ENCODE measurements at regions not wholly inside any gene's neighbourhood (a gene's known extent, or its start where the extent isn't known, plus 50 kb on each side); places are given as distances from the start of the nearest gene placed in this dataset.

DNA sequence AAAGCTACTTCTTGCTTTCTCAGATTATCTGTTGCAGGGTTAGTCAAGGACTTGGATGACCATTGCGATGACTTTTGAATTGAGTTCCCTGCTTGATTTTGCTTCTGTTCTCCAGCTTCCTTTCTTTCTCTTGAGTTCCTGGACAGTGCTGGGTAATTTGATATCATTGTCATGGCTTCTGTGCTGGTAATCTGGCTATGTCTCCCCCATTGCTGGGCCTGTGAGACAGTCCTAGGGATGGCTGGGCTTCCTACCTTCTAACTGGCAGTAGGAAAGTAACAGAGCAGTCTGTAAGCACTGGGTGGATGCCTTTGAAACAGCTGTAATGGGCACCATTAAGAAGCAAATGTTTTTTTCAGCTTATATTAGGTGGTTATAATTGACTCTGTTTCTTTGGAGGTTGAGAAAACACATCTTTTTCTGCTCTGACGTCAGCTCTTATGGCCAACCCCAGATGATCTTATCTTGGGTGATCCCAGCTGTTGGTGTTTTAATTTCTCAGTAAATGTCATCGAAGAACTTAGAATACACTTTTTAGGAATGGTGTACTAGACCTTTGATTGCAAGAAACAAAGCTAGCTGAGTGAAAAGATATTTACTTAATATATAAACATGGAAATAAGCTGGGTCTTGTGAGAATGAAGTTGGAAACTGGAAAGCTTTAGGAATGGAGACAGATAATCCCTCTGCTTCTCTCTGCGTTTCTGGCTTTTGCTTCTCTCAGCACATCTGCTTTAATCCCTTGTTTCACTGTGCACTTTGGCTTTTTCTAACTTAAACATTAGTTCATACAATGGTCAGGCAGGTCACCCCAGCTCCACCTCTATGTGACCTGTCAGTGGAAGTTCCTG, 195.0 kb upstream of the MAN1A1 start:
- in situ Hi-C loops (cut with MboI; ENCODE audit: low sequenced_read_pairs): no loop called here
- H3K4ac ChIP-seq (ENCODE audit: low read depth, low read length): no peak overlapping the region
- H3K4me2 ChIP-seq (ENCODE audit: low read depth, low read length): no peak overlapping the region; the same call in 1 of the 2 replicates
- H2AFZ ChIP-seq (replicated peaks; ENCODE audit: low read length, poor library complexity): no peak overlapping the region
- peaks cover 14% of the 10 kb centered on the region for H3K4me1 ChIP-seq (ENCODE audit: control insufficient read depth, insufficient read depth, low read length)
- H2BK5ac ChIP-seq (ENCODE audit: low read depth, low read length, poor library complexity, severe bottlenecking): no peak overlapping the region
- H2BK15ac ChIP-seq (ENCODE audit: low read depth, low read length): no peak overlapping the region; the same call in 2 of the 3 replicates
- no peak overlapping the region for H3K4me3 ChIP-seq (ENCODE audit: insufficient read depth, low read depth, low read length)
- no peak overlapping the region for H4K5ac ChIP-seq (ENCODE audit: low read depth, low read length)
- H3K27ac ChIP-seq (ENCODE audit: insufficient read depth, low read length): peak overlapping the region; percentile 10; the same call in 1 of the 2 replicates
- H2BK20ac ChIP-seq (ENCODE audit: low read depth, low read length): peak overlapping the region; percentile 45; the same call in 1 of the 2 replicates
- TF ChIP-seq RAD21 (IDR thresholded peaks at IDR 0.05; ENCODE audit: low read length): no peak
- no peak for TF ChIP-seq MAFK (IDR thresholded peaks at IDR 0.05; ENCODE audit: low read depth, low read length)
- TF ChIP-seq, protein P1, sequence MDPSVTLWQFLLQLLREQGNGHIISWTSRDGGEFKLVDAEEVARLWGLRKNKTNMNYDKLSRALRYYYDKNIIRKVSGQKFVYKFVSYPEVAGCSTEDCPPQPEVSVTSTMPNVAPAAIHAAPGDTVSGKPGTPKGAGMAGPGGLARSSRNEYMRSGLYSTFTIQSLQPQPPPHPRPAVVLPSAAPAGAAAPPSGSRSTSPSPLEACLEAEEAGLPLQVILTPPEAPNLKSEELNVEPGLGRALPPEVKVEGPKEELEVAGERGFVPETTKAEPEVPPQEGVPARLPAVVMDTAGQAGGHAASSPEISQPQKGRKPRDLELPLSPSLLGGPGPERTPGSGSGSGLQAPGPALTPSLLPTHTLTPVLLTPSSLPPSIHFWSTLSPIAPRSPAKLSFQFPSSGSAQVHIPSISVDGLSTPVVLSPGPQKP (IDR thresholded peaks at IDR 0.05; ENCODE audit: borderline replicate concordance, low read depth, low read length): no peak
- TF ChIP-seq NFE2L2 (IDR thresholded peaks at IDR 0.05; ENCODE audit: low read depth, low read length): no peak
- no peak for TF ChIP-seq CEBPB (IDR thresholded peaks at IDR 0.05; ENCODE audit: low read depth, low read length)
- TF ChIP-seq BHLHE40 (IDR thresholded peaks at IDR 0.05; ENCODE audit: low read depth, low read length): no peak
- TF ChIP-seq, protein P2, sequence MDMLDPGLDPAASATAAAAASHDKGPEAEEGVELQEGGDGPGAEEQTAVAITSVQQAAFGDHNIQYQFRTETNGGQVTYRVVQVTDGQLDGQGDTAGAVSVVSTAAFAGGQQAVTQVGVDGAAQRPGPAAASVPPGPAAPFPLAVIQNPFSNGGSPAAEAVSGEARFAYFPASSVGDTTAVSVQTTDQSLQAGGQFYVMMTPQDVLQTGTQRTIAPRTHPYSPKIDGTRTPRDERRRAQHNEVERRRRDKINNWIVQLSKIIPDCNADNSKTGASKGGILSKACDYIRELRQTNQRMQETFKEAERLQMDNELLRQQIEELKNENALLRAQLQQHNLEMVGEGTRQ (IDR thresholded peaks at IDR 0.05; ENCODE audit: low read depth, low read length): no peak
- no peak for TF ChIP-seq CHD1 (IDR thresholded peaks at IDR 0.05; ENCODE audit: low read depth, low read length)
- TF ChIP-seq FOS (IDR thresholded peaks at IDR 0.05; ENCODE audit: low read depth, low read length): no peak
- TF ChIP-seq RFX5 (IDR thresholded peaks at IDR 0.05; ENCODE audit: low read depth, low read length): no peak
- no peak for TF ChIP-seq RCOR1 (IDR thresholded peaks at IDR 0.05; ENCODE audit: insufficient replicate concordance, low read length)
- TF ChIP-seq SMC3 (IDR thresholded peaks at IDR 0.05; ENCODE audit: low read depth, low read length): no peak
- no peak overlapping the region for H3K56ac ChIP-seq (ENCODE audit: extremely low read depth, insufficient read depth, low read length)
- no peak overlapping the region for H3K9ac ChIP-seq (ENCODE audit: low read depth, low read length)
- peaks cover 8% of the 10 kb centered on the region; the same call in 1 of the 2 replicates for H3K9me1 ChIP-seq (ENCODE audit: insufficient read depth, low read length)
- POLR2A ChIA-PET (ENCODE audit: unreplicated experiment): no interaction called here
- H4K20me1 ChIP-seq (ENCODE audit: insufficient read depth, low read length): no peaks in the 10 kb centered on the region
- H3K23ac ChIP-seq (ENCODE audit: low read depth, low read length): no peak overlapping the region
- H3K36me3 ChIP-seq (ENCODE audit: control insufficient read depth, insufficient read depth, low read length): no peaks in the 10 kb centered on the region
- H2AK5ac ChIP-seq (ENCODE audit: low read depth, low read length): peak overlapping the region; percentile 8; the same call in 1 of the 2 replicates
- H3K14ac ChIP-seq (replicated peaks; ENCODE audit: low read depth, low read length): 0 out of 2 replicates have a peak overlapping the region, but pooled peaks have one; percentile 9
- H3K9me3 ChIP-seq (ENCODE audit: control insufficient read depth, insufficient read depth, low read length): no peaks in the 10 kb centered on the region
- no peak for ATAC-seq (ENCODE audit: low read depth)
- no peak overlapping the region for H2AK9ac ChIP-seq (replicated peaks; ENCODE audit: low read depth, low read length, poor library complexity)
- intact Hi-C loops (cut with micrococcal nuclease): loop anchor here (5.0 kb wide), 2 partner anchors 83 to 192 kb away; no protein-coding TSS in a partner anchor
- no peaks in the 10 kb centered on the region for H3K27me3 ChIP-seq (ENCODE audit: control insufficient read depth, insufficient read depth, low read length)
- no TSS peak for BruUV-seq (replicated peaks)
- DNase-seq: peak; percentile 44
- H4K91ac ChIP-seq (ENCODE audit: insufficient read depth, low read depth, low read length): no peak overlapping the region
- H2BK120ac ChIP-seq (ENCODE audit: low read depth, low read length): peak overlapping the region; percentile 21; the same call in 1 of the 2 replicates
- CTCF ChIA-PET: interaction anchor here (1.1 kb wide), 1 partner anchor 396 kb away, joined by 6 read pairs; no protein-coding TSS in a partner anchor
- no CpG with 5 or more reads among the region's 4 CpGs for WGBS, 2 experiments (ENCODE audit: extremely low coverage in 2 of 2, insufficient read length in 1 of 2)
- H4K8ac ChIP-seq (ENCODE audit: low read depth in 2 of 2, low read length in 2 of 2): no peak overlapping the region
- no peaks in the 10 kb centered on the region for H3K79me1 ChIP-seq (ENCODE audit: low read depth in 1 of 2, low read length in 2 of 2)
- peak overlapping the region; percentile 50 for H3K18ac ChIP-seq (ENCODE audit: low read depth, low read length)
- dilution Hi-C loops (cut with HindIII; ENCODE audit: low sequenced_read_pairs, unreplicated experiment): no loop called here

Data from IMR-90 (cell line).